Neural progenitor cell (in vitro differentiated cells): ENCODE measurements at regions not wholly inside any gene's neighbourhood (a gene's known extent, or its start where the extent isn't known, plus 50 kb on each side); places are given as distances from the start of the nearest gene placed in this dataset.

Experiments used
- EZH2phosphoT487 ChIP-seq: fragments of 200-600 bp; sonication (generic); IDR thresholded peaks from 2 replicates; pipeline ENCODE4 v1.6.1; 2017; ENCODE audit warnings: antibody characterized with exemption
- TF ChIP-seq, protein P1 (sequence below): fragments of 200-600 bp; sonication (generic); IDR thresholded peaks from 2 replicates; pipeline ENCODE4 v1.5.1; 2017; ENCODE audit warnings: antibody characterized with exemption, mild to moderate bottlenecking

DNA sequence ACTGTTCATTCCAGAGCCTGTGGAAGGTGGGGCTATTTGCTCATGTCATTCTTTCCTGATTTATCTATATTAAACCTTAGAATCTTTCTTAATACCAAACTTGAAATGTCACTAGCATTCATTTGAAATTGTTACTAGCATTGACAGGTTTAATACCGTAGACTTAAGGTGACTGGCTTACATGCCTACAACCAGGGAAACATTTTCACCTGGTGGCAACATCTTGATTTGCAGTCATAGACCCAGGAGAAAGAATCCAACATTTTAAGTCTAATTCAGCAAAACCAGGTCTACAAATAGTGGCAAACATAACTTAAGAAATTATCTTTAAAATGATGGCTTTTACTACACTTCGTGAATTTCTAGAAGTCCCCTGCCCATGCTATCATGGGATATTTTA lies 353.7 kb downstream of the HTR7 start:
- TF ChIP-seq, protein P1, sequence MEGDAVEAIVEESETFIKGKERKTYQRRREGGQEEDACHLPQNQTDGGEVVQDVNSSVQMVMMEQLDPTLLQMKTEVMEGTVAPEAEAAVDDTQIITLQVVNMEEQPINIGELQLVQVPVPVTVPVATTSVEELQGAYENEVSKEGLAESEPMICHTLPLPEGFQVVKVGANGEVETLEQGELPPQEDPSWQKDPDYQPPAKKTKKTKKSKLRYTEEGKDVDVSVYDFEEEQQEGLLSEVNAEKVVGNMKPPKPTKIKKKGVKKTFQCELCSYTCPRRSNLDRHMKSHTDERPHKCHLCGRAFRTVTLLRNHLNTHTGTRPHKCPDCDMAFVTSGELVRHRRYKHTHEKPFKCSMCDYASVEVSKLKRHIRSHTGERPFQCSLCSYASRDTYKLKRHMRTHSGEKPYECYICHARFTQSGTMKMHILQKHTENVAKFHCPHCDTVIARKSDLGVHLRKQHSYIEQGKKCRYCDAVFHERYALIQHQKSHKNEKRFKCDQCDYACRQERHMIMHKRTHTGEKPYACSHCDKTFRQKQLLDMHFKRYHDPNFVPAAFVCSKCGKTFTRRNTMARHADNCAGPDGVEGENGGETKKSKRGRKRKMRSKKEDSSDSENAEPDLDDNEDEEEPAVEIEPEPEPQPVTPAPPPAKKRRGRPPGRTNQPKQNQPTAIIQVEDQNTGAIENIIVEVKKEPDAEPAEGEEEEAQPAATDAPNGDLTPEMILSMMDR = peak; percentile 21
- no peak for TF ChIP-seq EZH2phosphoT487
